Lower leg skin (tissue), 4 donors: ENCODE measurements at regions not wholly inside any gene's neighbourhood (a gene's known extent, or its start where the extent isn't known, plus 50 kb on each side); places are given as distances from the start of the nearest gene placed in this dataset.

Source experiments
- DNase-seq, 2 donors: peaks; one replicate each; pipeline ENCODE4 v3.0.0-alpha.2; 2019; ENCODE audit warnings: low spot score in 2 of 2
- H3K4me3 ChIP-seq: fragments of 200-600 bp; sonication (generic); 2 replicates; pipeline ENCODE4 v1.5.1; 2017; ENCODE audit warnings: mild to moderate bottlenecking, low read depth; ENCODE audit not compliant: poor library complexity, severe bottlenecking
- CTCF ChIP-seq, 3 donors: fragments of 450-650 bp; IDR thresholded peaks; one replicate each; pipeline ENCODE4 v1.5.1; 2016; ENCODE audit warnings: antibody characterized with exemption in 3 of 3, mild to moderate bottlenecking in 3 of 3, moderate library complexity in 2 of 3
- POLR2A ChIP-seq, 2 donors: fragments of 450-650 bp; IDR thresholded peaks; one replicate each; pipeline ENCODE4 v1.6.1; 2016 to 2017; ENCODE audit warnings: antibody characterized with exemption in 2 of 2, mild to moderate bottlenecking in 1 of 2, moderate library complexity in 1 of 2
- WGBS, 2 donors: methylation state at CpG; one replicate each; pipeline ENCODE4 v1.1.5; 2018; 5-methylcytosine and 5-hydroxymethylcytosine counted together
- intact Hi-C: fragments of 100-400 bp; cut with DNase I; formaldehyde crosslinking; loops from one replicate; pipeline ENCODE4 v1.15.0; 2023; ENCODE audit warnings: low total_unique reads

GRCh38 chr1:37130221-37130948 is 96.1 kb upstream of the GRIK3 start:
- DNase-seq, result no peak
- intact Hi-C loops, result no loop called here
- no peak overlapping the region for H3K4me3 ChIP-seq
- TF ChIP-seq POLR2A (IDR thresholded peaks at IDR 0.05) (no peak), CTCF (IDR thresholded peaks at IDR 0.05) (no peak)
- 60 to 63% methylated on average over 5 of the region's 5 CpGs for WGBS, 2 donors

- intact Hi-C loops, result no loop called here
- 59 to 70% methylated on average over 5 of the region's 5 CpGs for WGBS, 2 donors
- no peak overlapping the region for H3K4me3 ChIP-seq
- DNase-seq, result no peak
- TF ChIP-seq CTCF (IDR thresholded peaks at IDR 0.05) (no peak), POLR2A (IDR thresholded peaks at IDR 0.05) (no peak)
Observed at GRCh38 chr1:37131281-37131680, 97.0 kb upstream of the GRIK3 start.

- TF ChIP-seq POLR2A (IDR thresholded peaks at IDR 0.05) (no peak), CTCF (IDR thresholded peaks at IDR 0.05) (no peak)
- no peak for DNase-seq
- no peak overlapping the region for H3K4me3 ChIP-seq
- intact Hi-C loops, result no loop called here
- 51 to 58% methylated on average over 19 of the region's 19 CpGs for WGBS, 2 donors
Observed at GRCh38 chr1:37133276-37134145, 99.2 kb upstream of the GRIK3 start.

- DNase-seq, result no peak
- TF ChIP-seq CTCF (IDR thresholded peaks at IDR 0.05) (no peak), POLR2A (IDR thresholded peaks at IDR 0.05) (no peak)
- WGBS, 2 donors, result 74 to 75% methylated on average over 4 of the region's 4 CpGs
Observed at GRCh38 chr1:37134599-37134998, 100.3 kb upstream of the GRIK3 start.

GRCh38 chr1:37135032-37135431 is 100.7 kb upstream of the GRIK3 start:
- 78 to 82% methylated on average over 8 of the region's 8 CpGs for WGBS, 2 donors
- intact Hi-C loops, result no loop called here
- no peak for DNase-seq
- no peak for TF ChIP-seq POLR2A (IDR thresholded peaks at IDR 0.05)
- no peak overlapping the region for H3K4me3 ChIP-seq

More at GRCh38 chr1:37134599-37134998, 100.3 kb upstream of the GRIK3 start:
- H3K4me3 ChIP-seq, result no peak overlapping the region
- intact Hi-C loops, result no loop called here

GRCh38 chr1:37137014-37137413 is 102.7 kb upstream of the GRIK3 start:
- 62 to 65% methylated on average over 7 of the region's 7 CpGs for WGBS, 2 donors
- no peak for DNase-seq
- intact Hi-C loops, result no loop called here
- TF ChIP-seq CTCF (IDR thresholded peaks at IDR 0.05) (no peak), POLR2A (IDR thresholded peaks at IDR 0.05) (no peak)
- no peak overlapping the region for H3K4me3 ChIP-seq
